ENCODE measurements at regions not wholly inside any gene's neighbourhood (a gene's known extent, or its start where the extent isn't known, plus 50 kb on each side); places are given as distances from the start of the nearest gene placed in this dataset.

DNA sequence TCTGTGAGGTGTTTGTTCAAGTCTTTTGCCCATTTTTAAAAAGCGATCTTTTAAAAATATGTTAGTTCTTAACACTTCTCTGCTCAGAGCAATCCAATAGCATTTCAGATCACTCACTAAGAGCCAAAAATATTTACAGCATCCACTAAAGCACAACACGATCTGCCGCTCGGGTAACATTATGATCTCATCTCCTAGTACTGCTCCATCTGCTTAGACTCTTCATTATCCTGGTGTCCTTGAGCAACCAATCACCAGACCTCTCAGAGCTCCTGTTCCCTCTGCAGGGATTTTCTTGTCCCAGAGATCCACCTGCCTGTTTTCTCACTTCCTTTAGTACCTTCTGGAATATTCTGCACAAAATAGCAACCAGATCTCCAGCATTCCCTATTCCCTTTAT lies 235.3 kb upstream of the ESRRG start:
- Histone ChIP-seq H3K27me3 (no peaks in the 10 kb centered on the region), H3K4me3 (ENCODE audit: low read depth in 1 of 2, low read length in 1 of 2) (no peak overlapping the region), H3K4me1 (ENCODE audit: control insufficient read depth in 1 of 2, insufficient read depth in 1 of 2, low read depth in 1 of 2, low read length in 1 of 2) (no peaks in the 10 kb centered on the region), H3K27ac (no peak overlapping the region), H3K9me3 (no peaks in the 10 kb centered on the region), H3K36me3 (no peaks in the 10 kb centered on the region)
- TF ChIP-seq, protein P1, sequence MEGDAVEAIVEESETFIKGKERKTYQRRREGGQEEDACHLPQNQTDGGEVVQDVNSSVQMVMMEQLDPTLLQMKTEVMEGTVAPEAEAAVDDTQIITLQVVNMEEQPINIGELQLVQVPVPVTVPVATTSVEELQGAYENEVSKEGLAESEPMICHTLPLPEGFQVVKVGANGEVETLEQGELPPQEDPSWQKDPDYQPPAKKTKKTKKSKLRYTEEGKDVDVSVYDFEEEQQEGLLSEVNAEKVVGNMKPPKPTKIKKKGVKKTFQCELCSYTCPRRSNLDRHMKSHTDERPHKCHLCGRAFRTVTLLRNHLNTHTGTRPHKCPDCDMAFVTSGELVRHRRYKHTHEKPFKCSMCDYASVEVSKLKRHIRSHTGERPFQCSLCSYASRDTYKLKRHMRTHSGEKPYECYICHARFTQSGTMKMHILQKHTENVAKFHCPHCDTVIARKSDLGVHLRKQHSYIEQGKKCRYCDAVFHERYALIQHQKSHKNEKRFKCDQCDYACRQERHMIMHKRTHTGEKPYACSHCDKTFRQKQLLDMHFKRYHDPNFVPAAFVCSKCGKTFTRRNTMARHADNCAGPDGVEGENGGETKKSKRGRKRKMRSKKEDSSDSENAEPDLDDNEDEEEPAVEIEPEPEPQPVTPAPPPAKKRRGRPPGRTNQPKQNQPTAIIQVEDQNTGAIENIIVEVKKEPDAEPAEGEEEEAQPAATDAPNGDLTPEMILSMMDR (IDR thresholded peaks at IDR 0.05) = no peak

GRCh38 chr1:216953495-216953894 lies 230.3 kb upstream of the ESRRG start:
- H3K4me3 ChIP-seq (ENCODE audit: low read depth in 1 of 2, low read length in 1 of 2) = no peak overlapping the region
- no peaks in the 10 kb centered on the region for H3K4me1 ChIP-seq (ENCODE audit: control insufficient read depth in 1 of 2, insufficient read depth in 1 of 2, low read depth in 1 of 2, low read length in 1 of 2)
- no peaks in the 10 kb centered on the region for H3K9me3 ChIP-seq
- no peaks in the 10 kb centered on the region for H3K36me3 ChIP-seq
- no peak overlapping the region for H3K27ac ChIP-seq
- H3K27me3 ChIP-seq = no peaks in the 10 kb centered on the region
- TF ChIP-seq, protein P1 (IDR thresholded peaks at IDR 0.05) = no peak

GRCh38 chr1:216952864-216953263 lies 229.6 kb upstream of the ESRRG start:
- H3K27ac ChIP-seq = no peak overlapping the region
- H3K9me3 ChIP-seq = no peaks in the 10 kb centered on the region
- H3K27me3 ChIP-seq = no peaks in the 10 kb centered on the region
- H3K4me1 ChIP-seq (ENCODE audit: control insufficient read depth in 1 of 2, insufficient read depth in 1 of 2, low read depth in 1 of 2, low read length in 1 of 2) = no peaks in the 10 kb centered on the region
- no peaks in the 10 kb centered on the region for H3K36me3 ChIP-seq
- no peak overlapping the region for H3K4me3 ChIP-seq (ENCODE audit: low read depth in 1 of 2, low read length in 1 of 2)
- TF ChIP-seq, protein P1 (IDR thresholded peaks at IDR 0.05) = no peak

DNA sequence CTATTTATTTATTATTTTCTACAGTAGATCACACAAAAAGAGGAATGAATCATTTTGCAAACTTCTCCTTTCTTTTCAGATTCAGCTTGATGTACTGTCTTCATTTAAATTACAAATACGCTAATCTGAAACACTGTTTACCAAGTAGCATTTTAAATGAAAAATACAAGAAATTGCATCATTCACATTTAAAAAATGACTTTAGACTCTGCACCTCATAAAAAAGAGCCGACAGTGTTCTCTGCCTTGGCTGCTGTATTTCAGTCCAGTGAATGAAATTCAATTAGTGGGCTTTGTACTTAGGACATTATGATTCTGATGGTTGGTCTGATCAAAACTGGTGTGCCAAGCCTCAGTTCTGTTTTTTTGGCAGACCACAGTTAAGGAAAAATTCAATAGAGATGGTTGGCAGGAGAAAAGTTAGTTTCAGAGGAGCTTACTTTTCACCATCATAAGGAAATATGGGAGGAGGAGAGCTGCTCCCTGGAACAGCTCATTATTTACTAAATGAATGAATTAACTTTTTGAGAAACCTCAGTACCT lies 222.4 kb upstream of the ESRRG start:
- Histone ChIP-seq H3K4me1 (ENCODE audit: control insufficient read depth in 1 of 2, insufficient read depth in 1 of 2, low read depth in 1 of 2, low read length in 1 of 2) (no peaks in the 10 kb centered on the region), H3K9me3 (no peaks in the 10 kb centered on the region), H3K36me3 (no peaks in the 10 kb centered on the region), H3K27ac (no peak overlapping the region), H3K27me3 (no peaks in the 10 kb centered on the region), H3K4me3 (ENCODE audit: low read depth in 1 of 2, low read length in 1 of 2) (no peak overlapping the region)
- TF ChIP-seq, protein P1 (IDR thresholded peaks at IDR 0.05) = no peak

DNA sequence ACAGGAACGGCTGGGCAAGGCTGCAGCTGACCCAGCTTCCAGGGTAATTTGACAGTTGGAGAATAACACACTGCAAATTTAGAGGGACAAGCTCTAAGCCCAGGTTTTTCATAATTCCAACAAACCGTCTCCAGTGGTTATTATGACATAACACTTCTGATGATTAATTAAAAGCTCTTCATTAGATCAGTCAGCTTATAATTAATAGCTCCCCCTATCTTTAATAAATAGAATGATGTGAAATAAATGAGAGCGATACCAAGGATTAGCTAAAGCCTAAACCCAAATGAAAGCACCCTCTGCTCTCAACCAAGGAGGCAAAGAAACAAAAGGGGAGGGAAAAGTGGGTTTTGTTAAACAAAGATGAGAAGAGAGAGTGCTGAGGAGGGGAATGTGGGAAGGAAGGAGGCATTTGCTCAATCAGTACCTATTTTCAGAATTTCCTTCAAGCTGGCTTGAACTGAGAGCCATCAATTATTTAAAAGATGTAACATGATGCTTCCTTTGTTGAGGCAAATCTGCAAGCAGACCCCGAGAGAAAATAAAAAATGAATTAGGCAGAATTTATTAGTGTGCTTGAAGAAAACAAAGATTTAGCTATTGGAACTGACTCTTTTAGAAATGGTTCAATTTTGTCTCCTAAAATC lies 221.8 kb upstream of the ESRRG start:
- H3K9me3 ChIP-seq = no peaks in the 10 kb centered on the region
- no peaks in the 10 kb centered on the region for H3K4me1 ChIP-seq (ENCODE audit: control insufficient read depth in 1 of 2, insufficient read depth in 1 of 2, low read depth in 1 of 2, low read length in 1 of 2)
- H3K36me3 ChIP-seq = no peaks in the 10 kb centered on the region
- no peaks in the 10 kb centered on the region for H3K27me3 ChIP-seq
- no peak overlapping the region for H3K27ac ChIP-seq
- TF ChIP-seq, protein P1 (IDR thresholded peaks at IDR 0.05) = no peak
- no peak overlapping the region for H3K4me3 ChIP-seq (ENCODE audit: low read depth in 1 of 2, low read length in 1 of 2)
